ENCODE measurements at regions not wholly inside any gene's neighbourhood (a gene's known extent, or its start where the extent isn't known, plus 50 kb on each side); places are given as distances from the start of the nearest gene placed in this dataset.
A peak's percentile ranks its signal among the peaks of the same experiment; 100 is the strongest.

DNA sequence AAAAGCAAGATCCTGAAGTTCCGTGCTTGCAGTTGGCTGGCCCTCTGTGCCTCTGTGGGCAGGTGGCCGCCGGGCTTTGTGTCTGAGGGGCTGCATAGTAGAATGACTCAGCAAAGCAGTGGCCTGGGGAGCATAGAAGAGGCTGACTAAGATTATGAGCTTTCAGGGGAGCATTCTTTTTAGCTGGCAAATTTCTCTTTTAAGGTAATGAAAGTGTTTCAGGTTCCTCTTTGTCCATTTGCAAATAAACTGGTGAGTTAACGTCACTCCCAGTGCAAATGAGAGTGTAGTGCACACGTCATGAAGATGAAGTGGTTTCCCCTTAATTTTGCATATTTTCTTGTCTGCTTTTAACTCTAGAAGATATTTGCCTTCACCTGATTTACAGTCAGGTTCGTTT lies 98.6 kb downstream of the BCL2L11 start:
- Mint-ChIP-seq H3K27me3 (peaks cover 5% of the 10 kb centered on the region), H3K36me3 (ENCODE audit: low read depth) (peaks cover 46% of the 10 kb centered on the region), H3K4me1 (no peaks in the 10 kb centered on the region), H3K27ac (no peak overlapping the region), H3K4me3 (no peak overlapping the region), H3K9me3 (peaks cover 16% of the 10 kb centered on the region)
- POLR2A ChIA-PET = no interaction called here
- CTCF ChIA-PET = no interaction called here
- no peak for DNase-seq

DNA sequence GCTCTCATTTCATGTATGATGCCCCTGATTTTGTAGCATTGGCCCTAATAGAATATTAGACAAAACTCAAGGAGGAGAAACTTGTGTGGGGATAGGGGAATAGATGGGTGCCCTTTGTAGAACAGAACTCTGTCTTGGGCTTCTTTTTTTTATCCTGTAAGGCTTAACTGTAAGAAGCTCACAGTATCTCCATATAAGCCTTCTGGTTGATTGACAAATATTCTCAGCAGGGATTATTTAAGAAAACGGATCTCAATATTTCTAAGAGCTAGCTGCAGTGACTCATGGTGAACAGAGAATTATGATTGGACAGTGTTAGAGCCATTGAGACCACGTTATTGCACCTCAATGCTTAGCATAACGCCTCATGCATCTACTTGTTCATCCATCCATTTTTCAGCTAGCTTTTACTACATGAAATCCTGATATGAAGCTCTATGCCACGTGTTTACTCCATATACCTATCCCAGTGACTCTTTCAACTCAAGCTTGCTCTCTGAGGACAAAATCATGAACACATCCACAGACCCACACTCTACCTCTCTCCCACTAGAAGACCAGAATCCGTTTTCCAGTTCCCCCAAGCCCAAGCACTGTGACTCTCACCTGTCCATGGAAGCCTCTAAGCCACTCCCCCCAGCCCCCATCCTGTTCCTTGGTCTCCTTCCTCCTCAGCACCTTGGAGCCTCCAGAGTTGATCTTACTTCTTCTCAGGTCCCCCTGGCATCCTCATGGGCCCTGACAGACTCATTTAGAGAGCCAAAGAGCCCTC lies 99.2 kb downstream of the BCL2L11 start:
- Mint-ChIP-seq H3K27ac (no peak overlapping the region), H3K4me3 (no peak overlapping the region), H3K4me1 (no peaks in the 10 kb centered on the region), H3K36me3 (ENCODE audit: low read depth) (peaks cover 40% of the 10 kb centered on the region), H3K27me3 (peaks cover 5% of the 10 kb centered on the region), H3K9me3 (peaks cover 10% of the 10 kb centered on the region)
- ChIA-PET POLR2A (no interaction called here), CTCF (no interaction called here)
- DNase-seq = no peak

DNA sequence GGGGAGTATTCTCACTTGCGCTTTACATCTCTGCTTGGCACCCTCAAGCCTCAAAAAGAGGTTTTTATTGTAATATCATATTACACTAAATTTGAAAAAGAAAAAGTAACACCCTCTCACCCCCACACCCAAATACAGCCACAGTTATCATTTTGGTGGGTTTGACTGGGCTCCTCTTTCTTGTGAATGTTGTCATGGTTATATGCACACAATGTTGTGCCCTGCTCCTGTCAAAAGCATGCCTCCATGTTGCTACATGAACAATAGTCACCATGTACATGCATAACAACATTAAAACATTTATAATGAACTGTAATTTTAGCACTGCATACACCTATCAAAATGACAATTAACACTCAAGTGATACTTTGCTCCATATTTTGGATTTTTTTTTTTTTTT lies 100.2 kb downstream of the BCL2L11 start:
- peaks cover 14% of the 10 kb centered on the region for H3K9me3 Mint-ChIP-seq
- peaks cover 12% of the 10 kb centered on the region for H3K27me3 Mint-ChIP-seq
- no peak overlapping the region for H3K27ac Mint-ChIP-seq
- peaks cover 43% of the 10 kb centered on the region for H3K36me3 Mint-ChIP-seq (ENCODE audit: low read depth)
- ChIA-PET CTCF (no interaction called here), POLR2A (no interaction called here)
- H3K4me1 Mint-ChIP-seq = no peaks in the 10 kb centered on the region
- no peak overlapping the region for H3K4me3 Mint-ChIP-seq
- DNase-seq = no peak

DNA sequence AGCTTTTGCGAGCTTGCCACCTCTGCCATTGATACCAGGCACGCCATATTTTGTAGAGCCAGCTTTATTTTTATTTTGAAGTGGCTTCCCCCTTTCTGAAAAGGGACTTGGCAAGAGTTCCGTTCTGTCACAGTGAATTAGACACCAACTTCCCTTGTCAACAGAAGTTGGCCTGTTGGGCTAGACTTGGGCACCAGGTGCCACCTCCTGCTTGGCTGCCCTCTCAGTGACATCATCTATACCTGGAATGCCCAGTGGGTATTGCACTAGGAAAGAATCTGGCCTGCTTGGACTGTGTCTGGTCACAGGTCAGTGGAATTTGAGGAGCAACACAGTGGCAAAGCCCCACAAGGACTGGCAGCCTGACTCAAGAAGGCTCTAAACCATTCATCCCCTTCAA lies 101.0 kb downstream of the BCL2L11 start:
- H3K4me1 Mint-ChIP-seq = no peaks in the 10 kb centered on the region
- peaks cover 14% of the 10 kb centered on the region for H3K9me3 Mint-ChIP-seq
- DNase-seq = no peak
- peaks cover 12% of the 10 kb centered on the region for H3K27me3 Mint-ChIP-seq
- CTCF ChIA-PET = no interaction called here
- H3K4me3 Mint-ChIP-seq = no peak overlapping the region
- H3K36me3 Mint-ChIP-seq (ENCODE audit: low read depth) = peaks cover 44% of the 10 kb centered on the region
- POLR2A ChIA-PET = no interaction called here
- no peak overlapping the region for H3K27ac Mint-ChIP-seq

DNA sequence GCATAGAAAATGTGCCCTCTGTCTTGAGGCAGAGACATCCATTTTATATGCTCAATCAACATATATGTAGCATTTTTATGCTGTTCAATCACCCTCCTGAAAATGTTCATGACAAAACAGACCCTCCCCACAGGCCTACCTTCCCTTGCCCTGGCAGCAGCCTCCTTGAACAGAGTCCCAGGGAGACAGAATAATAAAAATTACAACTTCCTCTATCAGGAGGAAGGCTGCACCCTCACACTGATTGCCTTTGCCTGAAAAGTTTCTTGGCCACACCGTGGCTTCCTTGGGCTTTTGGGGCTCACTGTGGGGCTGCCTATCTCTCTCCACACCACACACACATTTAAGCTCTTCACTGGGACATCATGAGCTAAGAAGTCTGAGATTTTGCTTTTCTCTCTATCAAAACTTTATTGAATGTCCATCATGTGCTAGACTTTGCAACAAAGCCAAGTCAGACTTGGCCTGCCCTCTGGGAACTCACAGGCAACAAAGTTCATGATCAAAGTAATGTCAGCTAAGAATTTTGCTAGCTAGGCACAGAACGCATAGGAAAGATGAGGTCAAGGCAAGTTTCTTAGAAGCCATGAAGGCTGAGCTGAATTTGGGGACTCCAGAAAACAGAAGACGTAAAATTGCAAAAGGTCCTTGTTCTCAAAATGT lies 101.6 kb downstream of the BCL2L11 start:
- peaks cover 47% of the 10 kb centered on the region for H3K36me3 Mint-ChIP-seq (ENCODE audit: low read depth)
- peaks cover 14% of the 10 kb centered on the region for H3K9me3 Mint-ChIP-seq
- CTCF ChIA-PET = no interaction called here
- no peaks in the 10 kb centered on the region for H3K4me1 Mint-ChIP-seq
- DNase-seq = no peak
- no peak overlapping the region for H3K4me3 Mint-ChIP-seq
- peaks cover 12% of the 10 kb centered on the region for H3K27me3 Mint-ChIP-seq
- no peak overlapping the region for H3K27ac Mint-ChIP-seq
- POLR2A ChIA-PET = no interaction called here

DNA sequence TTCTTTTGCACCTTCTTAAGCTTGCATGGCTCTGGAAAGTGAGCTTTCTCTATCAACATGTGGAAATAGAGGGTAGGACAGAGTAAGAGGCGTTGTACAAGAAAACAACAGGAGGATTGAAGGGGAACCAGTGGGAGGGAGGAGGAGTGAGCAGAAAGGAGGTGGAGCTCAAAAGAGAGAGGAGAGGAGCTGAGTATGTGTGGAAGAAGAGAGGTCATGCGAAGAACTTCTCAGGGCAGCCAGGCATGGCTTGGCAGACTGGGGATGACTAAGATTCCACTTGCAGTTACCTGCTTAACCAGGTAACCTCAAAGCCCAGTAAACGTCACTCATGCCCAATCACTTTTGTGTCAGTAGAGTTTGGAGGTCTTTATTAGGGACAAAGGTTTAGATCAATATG lies 105.1 kb downstream of the BCL2L11 start:
- CTCF ChIA-PET = no interaction called here
- Mint-ChIP-seq H3K27me3 (peaks cover 18% of the 10 kb centered on the region), H3K4me3 (no peak overlapping the region), H3K9me3 (peaks cover 16% of the 10 kb centered on the region), H3K36me3 (ENCODE audit: low read depth) (peaks cover 47% of the 10 kb centered on the region), H3K27ac (no peak overlapping the region), H3K4me1 (no peaks in the 10 kb centered on the region)
- no peak for DNase-seq
- POLR2A ChIA-PET = no interaction called here

DNA sequence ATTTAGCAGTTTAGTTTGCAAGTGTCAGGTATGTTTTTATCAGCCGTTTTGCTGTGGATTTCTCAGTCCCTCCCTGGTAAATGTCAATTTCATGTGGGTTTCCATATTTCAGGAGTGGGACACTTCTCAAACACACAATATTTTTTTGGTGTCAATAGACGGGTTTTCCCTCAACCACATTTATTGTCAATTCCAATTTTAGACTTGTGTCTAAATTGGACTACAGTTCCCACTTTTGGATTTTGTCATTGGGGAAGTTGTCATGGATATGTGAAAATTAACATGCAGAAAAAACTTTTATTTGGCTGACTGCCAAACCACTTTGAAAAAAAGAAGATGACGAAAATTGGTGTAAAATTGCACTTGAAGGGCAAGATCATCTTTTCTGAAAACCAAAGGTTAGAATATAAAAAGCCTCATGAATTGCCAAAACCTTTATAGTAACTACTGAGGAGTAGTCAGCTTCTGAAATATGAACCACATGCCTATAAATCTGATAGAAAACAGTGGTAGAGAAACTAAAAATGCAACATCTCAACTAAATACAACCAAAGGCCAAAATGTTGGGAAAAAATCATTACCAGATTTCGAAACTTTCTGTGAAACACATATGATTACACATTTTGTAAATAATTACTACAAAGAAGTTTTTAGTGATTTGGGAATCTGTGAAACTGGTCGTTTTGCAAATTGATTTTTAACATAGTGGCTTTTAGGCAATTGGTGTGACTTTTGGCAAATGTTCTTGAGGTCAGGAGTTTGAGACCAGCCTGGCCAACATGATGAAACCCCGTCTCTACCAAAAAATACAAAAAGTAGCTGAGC lies 106.4 kb downstream of the BCL2L11 start:
- Mint-ChIP-seq H3K27ac (no peak overlapping the region), H3K36me3 (ENCODE audit: low read depth) (peaks cover 50% of the 10 kb centered on the region), H3K4me1 (no peaks in the 10 kb centered on the region), H3K4me3 (no peak overlapping the region), H3K9me3 (peaks cover 16% of the 10 kb centered on the region), H3K27me3 (peaks cover 18% of the 10 kb centered on the region)
- CTCF ChIA-PET = no interaction called here
- POLR2A ChIA-PET = no interaction called here
- DNase-seq = no peak

DNA sequence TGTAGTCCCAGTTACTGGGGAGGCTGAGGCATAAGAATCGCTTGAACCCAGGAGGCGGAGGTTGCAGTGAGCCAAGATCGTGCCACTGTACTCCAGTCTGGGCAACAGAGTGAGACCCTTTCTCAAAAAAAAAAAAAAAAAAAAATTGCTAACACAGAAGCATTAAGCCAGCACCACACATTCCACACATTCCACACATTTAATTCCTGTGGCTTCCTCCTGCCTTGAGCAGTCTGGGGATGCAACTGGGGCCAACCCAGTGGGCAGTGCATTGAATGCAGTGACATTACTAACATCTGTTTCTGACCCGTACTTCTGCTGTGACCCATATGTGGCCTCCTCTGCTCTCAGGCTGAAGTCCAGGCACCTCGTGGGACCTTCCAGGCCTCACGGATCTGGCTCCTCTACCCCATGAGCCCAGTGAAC lies 107.0 kb downstream of the BCL2L11 start:
- CTCF ChIA-PET = no interaction called here
- Mint-ChIP-seq H3K36me3 (ENCODE audit: low read depth) (peaks cover 46% of the 10 kb centered on the region), H3K9me3 (peaks cover 14% of the 10 kb centered on the region), H3K27me3 (peaks cover 17% of the 10 kb centered on the region), H3K4me1 (no peaks in the 10 kb centered on the region), H3K27ac (no peak overlapping the region), H3K4me3 (no peak overlapping the region)
- no peak for DNase-seq
- POLR2A ChIA-PET = no interaction called here

DNA sequence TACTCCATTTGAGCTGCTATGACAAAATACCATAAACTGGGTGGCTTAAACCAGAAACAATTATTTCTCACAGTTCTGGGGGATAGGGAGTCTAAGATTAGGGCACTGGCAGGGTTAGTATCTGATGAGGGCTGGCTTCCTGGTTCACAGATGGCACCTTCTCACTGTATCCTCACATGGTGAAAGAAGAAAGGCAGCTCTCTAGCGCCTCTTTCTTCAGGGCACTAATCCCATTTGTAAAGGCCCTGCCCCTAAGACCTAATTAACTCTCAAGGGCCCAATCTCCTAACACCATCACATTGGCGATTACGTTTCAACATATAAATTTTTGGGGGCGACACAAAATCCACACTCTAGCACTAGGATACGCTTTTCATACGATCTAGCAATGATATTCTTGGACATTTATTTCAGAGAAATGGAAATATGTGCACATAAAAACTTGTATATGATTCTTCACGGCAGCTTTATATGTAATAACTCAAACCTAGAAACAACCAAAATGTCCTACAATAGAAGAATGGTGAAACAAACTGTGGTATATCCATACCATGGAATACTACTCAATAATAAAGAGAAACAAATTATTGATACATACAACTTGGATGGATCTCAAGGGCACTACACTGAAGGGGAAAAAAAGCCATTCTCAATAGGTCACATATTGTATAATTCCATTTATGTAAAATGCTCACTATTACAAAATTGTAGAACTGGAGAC lies 111.0 kb downstream of the BCL2L11 start:
- no peak for DNase-seq

DNA sequence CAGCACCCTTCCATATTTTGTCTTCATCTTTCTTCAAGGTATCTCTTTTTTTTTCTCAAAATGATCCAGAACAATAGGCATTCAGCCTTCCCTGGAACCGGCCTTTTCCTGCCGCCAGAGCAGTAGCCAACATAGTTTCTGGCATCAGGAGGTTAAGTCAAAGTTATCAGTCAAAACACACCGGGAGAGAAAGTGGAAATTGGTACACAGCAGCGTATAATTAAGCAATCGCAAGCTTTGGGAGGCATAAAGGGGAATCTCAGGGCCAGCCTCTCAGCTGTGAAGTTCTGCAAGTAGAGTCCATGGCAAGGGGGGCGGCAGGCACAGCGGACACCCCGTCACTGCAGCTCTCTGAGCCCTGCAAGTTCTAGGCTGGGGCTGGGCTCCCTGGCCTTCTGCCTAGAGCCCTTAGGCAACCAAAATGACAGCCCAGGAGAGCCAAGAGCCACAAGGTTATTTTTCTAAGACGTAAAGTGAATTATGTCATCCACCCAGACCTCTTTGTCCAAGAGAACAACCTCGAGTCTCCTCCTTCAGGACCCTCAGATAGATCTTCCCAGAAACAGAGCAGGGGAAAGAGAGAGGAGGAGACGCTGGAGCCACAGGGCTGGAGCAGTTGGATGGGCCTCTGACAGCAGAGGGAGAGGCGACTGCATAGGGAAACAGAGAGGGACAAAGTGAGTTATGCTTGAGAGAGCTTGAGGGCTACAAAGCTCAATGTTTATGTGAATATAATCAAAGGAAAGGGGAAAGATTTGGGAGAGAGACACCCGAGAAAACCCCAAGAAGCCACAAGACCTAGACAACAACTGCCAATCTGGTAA lies 114.7 kb downstream of the BCL2L11 start:
- H3K4me3 Mint-ChIP-seq = no peak overlapping the region
- POLR2A ChIA-PET = no interaction called here
- peaks cover 68% of the 10 kb centered on the region for H3K36me3 Mint-ChIP-seq (ENCODE audit: low read depth)
- H3K27ac Mint-ChIP-seq = peak overlapping the region; percentile 24
- no peak for DNase-seq
- peaks cover 17% of the 10 kb centered on the region for H3K4me1 Mint-ChIP-seq
- H3K27me3 Mint-ChIP-seq = no peaks in the 10 kb centered on the region
- H3K9me3 Mint-ChIP-seq = peaks cover 2% of the 10 kb centered on the region
- CTCF ChIA-PET = no interaction called here

More for the DNA sequence above, 111.0 kb downstream of the BCL2L11 start:
- ChIA-PET CTCF (no interaction called here), POLR2A (no interaction called here)
- Mint-ChIP-seq H3K36me3 (ENCODE audit: low read depth) (peaks cover 59% of the 10 kb centered on the region), H3K4me1 (no peaks in the 10 kb centered on the region), H3K4me3 (no peak overlapping the region), H3K9me3 (peaks cover 5% of the 10 kb centered on the region), H3K27ac (no peak overlapping the region), H3K27me3 (peaks cover 10% of the 10 kb centered on the region)

DNA sequence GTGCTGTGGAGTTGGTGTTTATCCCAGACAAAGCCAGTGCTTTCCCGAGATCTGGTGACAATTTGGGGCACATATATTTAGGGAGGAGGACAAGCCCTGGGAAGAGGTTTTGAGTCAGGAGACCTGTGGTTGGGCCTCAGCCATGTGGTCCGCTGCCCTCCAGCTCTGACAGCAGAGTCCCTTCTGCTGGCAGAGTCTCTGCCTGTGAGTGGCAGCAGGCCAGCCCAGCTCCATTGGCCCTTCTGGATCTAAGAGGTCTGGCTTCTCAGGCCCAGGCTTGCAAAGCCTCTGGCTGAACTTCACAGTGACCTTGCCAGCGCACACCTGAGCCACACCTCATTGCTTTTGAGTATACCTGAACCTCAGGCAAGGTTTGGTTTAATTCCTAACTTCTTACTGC lies 115.3 kb downstream of the BCL2L11 start:
- DNase-seq = no peak
- no peak overlapping the region for H3K27ac Mint-ChIP-seq
- peaks cover 21% of the 10 kb centered on the region for H3K4me1 Mint-ChIP-seq
- H3K36me3 Mint-ChIP-seq (ENCODE audit: low read depth) = peaks cover 74% of the 10 kb centered on the region
- ChIA-PET CTCF (no interaction called here), POLR2A (no interaction called here)
- H3K4me3 Mint-ChIP-seq = no peak overlapping the region
- no peaks in the 10 kb centered on the region for H3K27me3 Mint-ChIP-seq
- peaks cover 2% of the 10 kb centered on the region for H3K9me3 Mint-ChIP-seq

DNA sequence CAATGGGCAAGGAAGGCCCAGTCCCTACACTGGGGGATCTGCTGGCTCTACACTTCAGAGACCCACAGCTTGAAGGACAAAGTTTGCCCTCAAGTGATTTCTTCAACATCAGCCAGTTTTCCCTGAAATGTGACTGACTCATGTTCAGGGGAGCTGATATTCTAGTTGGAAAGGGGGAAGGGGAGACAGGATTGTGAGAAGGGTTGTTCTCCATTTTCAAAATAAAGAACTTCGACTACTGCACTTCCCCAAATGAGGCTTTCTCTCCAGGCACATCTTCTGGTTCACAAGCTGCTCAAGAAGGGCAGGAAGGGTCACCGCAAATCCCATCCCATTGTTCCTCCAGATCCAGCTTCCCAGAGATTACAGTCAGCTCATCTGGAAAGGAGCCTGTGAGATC lies 117.6 kb downstream of the BCL2L11 start:
- Mint-ChIP-seq H3K27me3 (no peaks in the 10 kb centered on the region), H3K36me3 (ENCODE audit: low read depth) (peaks cover 60% of the 10 kb centered on the region), H3K27ac (no peak overlapping the region), H3K4me3 (no peak overlapping the region), H3K9me3 (no peaks in the 10 kb centered on the region), H3K4me1 (peaks cover 21% of the 10 kb centered on the region)
- ChIA-PET POLR2A (interaction anchor here (0.7 kb wide), 1 partner anchor 35 kb away, joined by 4 read pairs; no protein-coding TSS in a partner anchor), CTCF (no interaction called here)
- no peak for DNase-seq

All from activated CD4-positive, alpha-beta memory T cell treated with anti-CD3 and anti-CD28 coated beads, Interleukin-2, amount 10 ng/mL, durations not matched to agents 7 days and 5 days (primary cell).